Stimulated activated CD8-positive, alpha-beta memory T cell treated with anti-CD3 and anti-CD28 coated beads, Interleukin-15, amount 100 ng/mL, for 48 hours (primary cell): ENCODE measurements at regions not wholly inside any gene's neighbourhood (a gene's known extent, or its start where the extent isn't known, plus 50 kb on each side); places are given as distances from the start of the nearest gene placed in this dataset.
"Not testable (repeated sequence)": the region's sequence is repeated elsewhere in the genome, so short reads cannot be mapped to it uniquely, and the experiment has no call there.

Experiments used
- DNase-seq, 2 donors: peaks; one replicate each; pipeline ENCODE4 v3.0.0-alpha.2; 2020; ENCODE audit warnings: low read depth in 2 of 2

GRCh38 chr12:89289720-89290119 is 62.6 kb downstream of the DUSP6 start:
- DNase-seq = no peak

GRCh38 chr12:89288959-89289358 is 63.3 kb downstream of the DUSP6 start:
- no peak for DNase-seq

- no peak for DNase-seq
Measured at GRCh38 chr12:89286501-89286900, 65.8 kb downstream of the DUSP6 start.

- DNase-seq = no peak
Measured at GRCh38 chr12:89281539-89281867, 70.8 kb downstream of the DUSP6 start.

- no peak for DNase-seq
Measured at GRCh38 chr12:89280833-89281538, 71.3 kb downstream of the DUSP6 start.

- DNase-seq = no peak
Measured at GRCh38 chr12:89279499-89279898, 72.8 kb downstream of the DUSP6 start.

GRCh38 chr12:89278862-89279261 is 73.4 kb downstream of the DUSP6 start:
- DNase-seq = no peak

GRCh38 chr12:89278169-89278568 is 74.1 kb downstream of the DUSP6 start:
- DNase-seq = no peak

GRCh38 chr12:89276860-89277259 is 75.4 kb downstream of the DUSP6 start:
- no peak for DNase-seq

GRCh38 chr12:89273525-89273924 is 78.8 kb downstream of the DUSP6 start:
- DNase-seq = no peak

- no peak for DNase-seq
Measured at GRCh38 chr12:89270548-89270947, 81.8 kb downstream of the DUSP6 start.

GRCh38 chr12:89269174-89269573 is 83.1 kb downstream of the DUSP6 start:
- no peak for DNase-seq

GRCh38 chr12:89267404-89267803 is 84.9 kb downstream of the DUSP6 start:
- no peak for DNase-seq

- not testable (repeated sequence) for DNase-seq
Measured at GRCh38 chr12:89266574-89267188, 85.6 kb downstream of the DUSP6 start.

- DNase-seq = no peak
Measured at GRCh38 chr12:89264837-89265236, 87.5 kb downstream of the DUSP6 start.

- no peak for DNase-seq
Measured at GRCh38 chr12:89263900-89264299, 88.4 kb downstream of the DUSP6 start.

GRCh38 chr12:89262855-89263552 is 89.3 kb downstream of the DUSP6 start:
- no peak for DNase-seq

- no peak for DNase-seq
Measured at GRCh38 chr12:89261982-89262381, 90.3 kb downstream of the DUSP6 start.

- no peak for DNase-seq
Measured at GRCh38 chr12:89260841-89261637, 91.3 kb downstream of the DUSP6 start.

GRCh38 chr12:89259821-89260220 is 92.5 kb downstream of the DUSP6 start:
- no peak for DNase-seq

GRCh38 chr12:89258240-89258969 is 93.9 kb downstream of the DUSP6 start:
- DNase-seq = no peak

GRCh38 chr12:89257340-89257739 is 95.0 kb downstream of the DUSP6 start:
- no peak for DNase-seq
